HG03039 (cell line): ENCODE measurements at regions not wholly inside any gene's neighbourhood (a gene's known extent, or its start where the extent isn't known, plus 50 kb on each side); places are given as distances from the start of the nearest gene placed in this dataset.
A peak's percentile ranks its signal among the peaks of the same experiment; 100 is the strongest.

Source experiments
- ATAC-seq: cut with Tn5 transposase; IDR thresholded peaks from one replicate; pipeline ENCODE4 v1.9.1; 2021; ENCODE audit warnings: mild to moderate bottlenecking, moderate library complexity; ENCODE audit not compliant: unreplicated experiment

GRCh38 chr5:14019768-14020290 is 75.3 kb upstream of the DNAH5 start:
- no peak for ATAC-seq

- ATAC-seq: no peak
These were observed 73.4 kb upstream of the DNAH5 start for GRCh38 chr5:14017904-14018303.

GRCh38 chr5:14016549-14016948 is 72.1 kb upstream of the DNAH5 start:
- ATAC-seq: no peak

GRCh38 chr5:14011089-14012020 is 66.9 kb upstream of the DNAH5 start:
- ATAC-seq: peak; percentile 91

GRCh38 chr5:14009575-14009974 is 65.1 kb upstream of the DNAH5 start:
- no peak for ATAC-seq

- ATAC-seq: no peak
These were observed 64.4 kb upstream of the DNAH5 start for GRCh38 chr5:14008819-14009311.

GRCh38 chr5:14006823-14007520 is 62.5 kb upstream of the DNAH5 start:
- ATAC-seq: no peak

- no peak for ATAC-seq
These were observed 60.3 kb upstream of the DNAH5 start for GRCh38 chr5:14004598-14005394.

- no peak for ATAC-seq
These were observed 59.4 kb upstream of the DNAH5 start for GRCh38 chr5:14003936-14004335.

GRCh38 chr5:14003513-14003912 is 59.0 kb upstream of the DNAH5 start:
- ATAC-seq: no peak

- ATAC-seq: no peak
These were observed 53.8 kb upstream of the DNAH5 start for GRCh38 chr5:13998254-13998653.

- no peak for ATAC-seq
These were observed 53.0 kb upstream of the DNAH5 start for GRCh38 chr5:13997514-13997913.

GRCh38 chr5:13994621-13995253 is 50.2 kb upstream of the DNAH5 start:
- no peak for ATAC-seq
